Upper lobe of right lung (tissue), 1 donor: ENCODE measurements at regions not wholly inside any gene's neighbourhood (a gene's known extent, or its start where the extent isn't known, plus 50 kb on each side); places are given as distances from the start of the nearest gene placed in this dataset.

ENCODE experiments used
- ATAC-seq: fragments of 200-7000 bp; cut with Tn5 transposase; one replicate; pipeline ENCODE4 v1.9.1; 2020; ENCODE audit warnings: mild to moderate bottlenecking, moderate library complexity
- DNase-seq: peaks from one replicate; pipeline ENCODE4 v3.0.0-alpha.2; 2020
- H3K27ac ChIP-seq: fragments of 200-600 bp; one replicate; pipeline ENCODE4 v1.8.0; 2022
- H3K27me3 ChIP-seq: fragments of 200-600 bp; one replicate; pipeline ENCODE4 v1.8.0; 2022; ENCODE audit warnings: mild to moderate bottlenecking
- H3K36me3 ChIP-seq: fragments of 200-600 bp; one replicate; pipeline ENCODE4 v1.8.0; 2022
- H3K4me1 ChIP-seq: fragments of 200-600 bp; one replicate; pipeline ENCODE4 v1.8.0; 2022
- H3K4me3 ChIP-seq: fragments of 200-600 bp; one replicate; pipeline ENCODE4 v1.8.0; 2022; ENCODE audit warnings: mild to moderate bottlenecking
- H3K9me3 ChIP-seq: fragments of 200-600 bp; one replicate; pipeline ENCODE4 v1.8.0; 2022
- intact Hi-C: fragments of 100-400 bp; cut with DNase I; formaldehyde crosslinking; loops from one replicate; pipeline ENCODE4 v1.11.0; 2022
- TF ChIP-seq, protein P1 (sequence below): fragments of 200-600 bp; IDR thresholded peaks from one replicate; pipeline ENCODE4 v1.8.0; 2022; ENCODE audit warnings: antibody characterized with exemption
- donor health status: DM: no; HTN: yes; CAD: no; lungs with severe emphysema.

DNA sequence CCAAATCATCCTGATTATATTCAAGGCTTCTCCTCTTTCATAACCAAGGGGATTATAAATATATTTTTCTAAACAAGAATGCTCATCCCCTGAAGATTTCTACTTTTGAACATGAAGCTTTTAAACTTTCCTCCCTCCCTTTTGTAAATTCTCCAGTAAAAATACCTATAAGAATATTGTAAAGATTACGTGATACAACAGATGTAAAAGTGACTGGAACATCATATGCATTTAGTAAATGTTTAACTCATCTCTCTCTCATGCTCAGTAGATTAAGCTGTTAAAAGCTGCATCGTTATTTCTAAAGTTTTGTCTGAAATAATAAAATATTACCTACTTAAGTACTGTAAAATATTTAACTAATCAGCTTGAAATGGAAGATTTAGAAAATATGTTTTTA lies 281.1 kb downstream of the SPRY2 start:
- no peaks in the 10 kb centered on the region for H3K9me3 ChIP-seq
- H3K27me3 ChIP-seq, result no peaks in the 10 kb centered on the region
- no peaks in the 10 kb centered on the region for H3K36me3 ChIP-seq
- H3K4me1 ChIP-seq, result no peaks in the 10 kb centered on the region
- H3K27ac ChIP-seq, result no peak overlapping the region
- DNase-seq, result no peak
- H3K4me3 ChIP-seq, result no peak overlapping the region
- TF ChIP-seq, protein P1, sequence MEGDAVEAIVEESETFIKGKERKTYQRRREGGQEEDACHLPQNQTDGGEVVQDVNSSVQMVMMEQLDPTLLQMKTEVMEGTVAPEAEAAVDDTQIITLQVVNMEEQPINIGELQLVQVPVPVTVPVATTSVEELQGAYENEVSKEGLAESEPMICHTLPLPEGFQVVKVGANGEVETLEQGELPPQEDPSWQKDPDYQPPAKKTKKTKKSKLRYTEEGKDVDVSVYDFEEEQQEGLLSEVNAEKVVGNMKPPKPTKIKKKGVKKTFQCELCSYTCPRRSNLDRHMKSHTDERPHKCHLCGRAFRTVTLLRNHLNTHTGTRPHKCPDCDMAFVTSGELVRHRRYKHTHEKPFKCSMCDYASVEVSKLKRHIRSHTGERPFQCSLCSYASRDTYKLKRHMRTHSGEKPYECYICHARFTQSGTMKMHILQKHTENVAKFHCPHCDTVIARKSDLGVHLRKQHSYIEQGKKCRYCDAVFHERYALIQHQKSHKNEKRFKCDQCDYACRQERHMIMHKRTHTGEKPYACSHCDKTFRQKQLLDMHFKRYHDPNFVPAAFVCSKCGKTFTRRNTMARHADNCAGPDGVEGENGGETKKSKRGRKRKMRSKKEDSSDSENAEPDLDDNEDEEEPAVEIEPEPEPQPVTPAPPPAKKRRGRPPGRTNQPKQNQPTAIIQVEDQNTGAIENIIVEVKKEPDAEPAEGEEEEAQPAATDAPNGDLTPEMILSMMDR, result no peak
- no peak for ATAC-seq
- intact Hi-C loops, result no loop called here

DNA sequence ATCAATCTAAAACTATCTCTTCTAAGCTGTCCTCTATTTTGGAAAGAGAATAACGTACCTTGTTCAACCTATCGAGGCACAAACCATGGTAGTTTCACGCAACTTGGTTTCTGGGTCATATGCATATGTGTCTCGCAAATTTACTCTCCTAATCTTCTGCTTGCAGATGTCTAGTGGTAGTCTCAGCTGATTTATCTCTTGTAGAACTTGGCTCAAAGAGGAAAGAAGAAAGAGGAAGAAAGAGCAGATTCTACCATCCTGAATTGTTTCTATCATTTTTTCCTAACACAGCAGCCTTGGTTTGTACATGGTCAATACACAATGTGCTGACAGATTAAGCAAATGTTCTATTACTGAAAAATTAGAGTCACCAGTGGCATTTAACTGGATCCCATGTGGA lies 282.3 kb downstream of the SPRY2 start:
- TF ChIP-seq, protein P1, result no peak
- DNase-seq, result no peak
- H3K9me3 ChIP-seq, result no peaks in the 10 kb centered on the region
- H3K36me3 ChIP-seq, result no peaks in the 10 kb centered on the region
- no peak overlapping the region for H3K27ac ChIP-seq
- intact Hi-C loops, result no loop called here
- H3K4me3 ChIP-seq, result no peak overlapping the region
- H3K27me3 ChIP-seq, result no peaks in the 10 kb centered on the region
- H3K4me1 ChIP-seq, result no peaks in the 10 kb centered on the region
- ATAC-seq, result no peak

DNA sequence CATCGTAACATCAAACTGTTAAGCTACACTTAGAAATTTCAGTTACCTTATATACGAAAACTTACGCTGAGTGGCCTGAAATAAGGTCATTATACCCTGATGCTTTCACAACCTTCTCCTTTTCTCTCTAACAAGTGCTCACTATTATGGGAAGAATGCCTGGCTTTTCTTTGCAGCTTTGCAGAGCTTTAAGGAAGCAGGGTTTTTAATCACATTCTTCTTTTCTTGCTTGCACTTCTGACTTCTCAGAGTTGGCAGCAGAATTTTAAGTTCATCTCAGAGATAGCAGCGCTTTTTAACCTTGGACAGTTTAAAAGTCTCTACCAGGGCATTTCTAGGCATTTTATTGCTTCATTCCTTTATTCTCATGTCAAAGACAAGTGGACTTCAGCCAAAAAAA lies 285.1 kb downstream of the SPRY2 start:
- Histone ChIP-seq H3K36me3 (no peaks in the 10 kb centered on the region), H3K4me3 (no peak overlapping the region), H3K27me3 (no peaks in the 10 kb centered on the region), H3K27ac (no peak overlapping the region), H3K4me1 (no peaks in the 10 kb centered on the region), H3K9me3 (no peaks in the 10 kb centered on the region)
- intact Hi-C loops, result no loop called here
- ATAC-seq (no peak), DNase-seq (no peak)
- TF ChIP-seq, protein P1, result no peak

DNA sequence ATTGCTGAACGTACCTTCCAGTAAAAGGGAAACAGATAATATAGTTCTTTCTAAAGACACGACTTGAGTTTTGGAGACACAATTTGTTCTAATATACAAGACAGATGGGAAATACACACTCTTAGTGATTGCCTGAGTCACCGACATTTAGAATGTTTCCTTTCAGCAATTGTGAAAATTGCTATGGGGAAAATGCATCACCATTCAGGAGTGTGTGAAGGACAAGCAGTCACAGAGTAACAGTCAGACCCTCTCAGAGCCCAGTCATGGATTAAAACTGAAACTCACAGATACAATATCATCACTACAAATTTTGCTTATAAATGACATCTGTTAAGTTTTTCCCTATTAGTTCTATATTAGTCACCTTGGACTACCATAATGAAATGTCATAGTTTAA lies 286.1 kb downstream of the SPRY2 start:
- H3K9me3 ChIP-seq, result no peaks in the 10 kb centered on the region
- H3K27ac ChIP-seq, result no peak overlapping the region
- H3K36me3 ChIP-seq, result no peaks in the 10 kb centered on the region
- no peaks in the 10 kb centered on the region for H3K27me3 ChIP-seq
- no peak overlapping the region for H3K4me3 ChIP-seq
- ATAC-seq (no peak), DNase-seq (no peak)
- H3K4me1 ChIP-seq, result no peaks in the 10 kb centered on the region
- intact Hi-C loops, result no loop called here
- TF ChIP-seq, protein P1, result no peak

DNA sequence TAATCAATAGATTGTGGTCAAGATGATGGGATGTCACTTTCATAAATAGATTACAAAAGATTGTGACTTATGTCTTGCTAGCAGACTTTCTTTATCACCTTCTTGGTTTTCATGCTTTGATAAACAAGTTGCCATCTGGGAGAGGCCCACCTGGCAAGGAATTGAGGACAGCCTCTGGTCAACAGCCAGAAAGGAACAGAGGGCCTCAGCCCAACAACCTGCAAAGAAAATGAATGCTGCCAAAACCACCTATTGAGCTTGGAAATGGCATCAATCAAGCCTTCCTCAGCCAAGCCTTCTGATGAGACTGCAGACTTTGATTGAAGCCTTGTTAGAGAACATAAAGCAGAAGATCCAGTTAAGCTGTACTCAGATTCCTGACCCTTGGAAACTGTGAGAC lies 288.6 kb downstream of the SPRY2 start:
- Histone ChIP-seq H3K36me3 (no peaks in the 10 kb centered on the region), H3K4me1 (peaks cover 19% of the 10 kb centered on the region), H3K9me3 (no peaks in the 10 kb centered on the region), H3K27ac (no peak overlapping the region), H3K27me3 (no peaks in the 10 kb centered on the region), H3K4me3 (no peak overlapping the region)
- ATAC-seq (no peak), DNase-seq (no peak)
- intact Hi-C loops, result no loop called here
- TF ChIP-seq, protein P1, result no peak

DNA sequence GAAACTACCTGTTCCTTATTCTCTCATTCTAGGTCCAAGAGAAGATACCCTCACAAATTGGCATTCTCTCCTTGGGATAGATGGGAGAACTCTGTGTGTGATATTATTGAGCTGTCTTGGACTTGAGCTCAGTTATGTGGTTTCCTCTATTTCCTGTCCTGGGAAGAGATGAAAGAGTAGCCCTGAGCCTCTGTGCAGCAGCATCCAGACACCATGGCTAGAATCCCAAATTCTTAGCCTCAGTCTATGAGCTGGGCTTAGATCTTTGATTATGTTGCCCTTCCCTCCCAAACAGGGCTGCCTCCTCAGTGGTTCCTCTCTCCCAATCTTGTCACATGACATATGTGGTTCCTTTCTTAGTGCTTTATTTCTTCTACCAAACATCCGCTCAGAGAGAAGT lies 290.7 kb downstream of the SPRY2 start:
- ATAC-seq, result no peak
- intact Hi-C loops, result no loop called here
- no peak overlapping the region for H3K4me3 ChIP-seq
- DNase-seq, result no peak
- no peak overlapping the region for H3K27ac ChIP-seq
- H3K36me3 ChIP-seq, result no peaks in the 10 kb centered on the region
- H3K27me3 ChIP-seq, result no peaks in the 10 kb centered on the region
- TF ChIP-seq, protein P1, result no peak
- H3K4me1 ChIP-seq, result peaks cover 19% of the 10 kb centered on the region
- H3K9me3 ChIP-seq, result no peaks in the 10 kb centered on the region
